ENCODE measurements at regions not wholly inside any gene's neighbourhood (a gene's known extent, or its start where the extent isn't known, plus 50 kb on each side); places are given as distances from the start of the nearest gene placed in this dataset.

DNA sequence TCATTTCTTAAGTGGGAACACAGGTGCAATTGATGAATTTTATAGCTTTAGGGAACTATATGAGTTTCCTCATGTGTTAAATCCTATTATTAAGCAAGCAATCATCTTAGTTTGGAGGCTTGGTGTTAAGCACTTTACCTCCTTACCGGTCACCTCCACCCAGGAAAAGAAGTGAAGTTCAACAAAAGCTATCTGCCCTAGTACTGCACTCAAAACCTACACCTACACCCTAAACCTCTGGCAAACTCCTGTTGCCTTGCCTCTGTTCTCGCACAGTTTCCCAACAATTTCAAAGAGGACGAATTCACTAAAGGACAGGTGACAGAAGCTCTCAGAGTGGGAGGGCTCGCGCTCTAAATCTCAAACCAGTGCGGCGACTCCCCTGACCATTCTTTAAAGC lies 85.7 kb upstream of the TENT5D start:
- Histone ChIP-seq H3K9me3 (ENCODE audit: control insufficient read depth in 4 of 4, insufficient read depth in 3 of 4, low read length in 3 of 4) (no peaks in the 10 kb centered on the region), H3K9ac (ENCODE audit: insufficient read depth in 1 of 2, low read length in 2 of 2) (no peak overlapping the region), H3K4me3 (peak overlapping the region; percentile 38), H3K36me3 (ENCODE audit: control insufficient read depth in 4 of 4, insufficient read depth in 4 of 4, low read length in 4 of 4) (no peaks in the 10 kb centered on the region), H3K27me3 (ENCODE audit: control insufficient read depth in 3 of 3, insufficient read depth in 3 of 3, low read length in 2 of 3) (no peaks in the 10 kb centered on the region), H3K4me1 (ENCODE audit: control insufficient read depth in 5 of 5, insufficient read depth in 5 of 5, low read length in 5 of 5) (no peaks in the 10 kb centered on the region), H3K27ac (ENCODE audit: low read depth in 1 of 2, low read length in 1 of 2) (no peak overlapping the region)
- ATAC-seq (ENCODE audit: insufficient read depth, low FRiP score) (no peak), DNase-seq (no peak)
- WGBS, 2 donors, result 27 to 51% methylated on average over 7 of the region's 7 CpGs
- TF ChIP-seq, protein P1, sequence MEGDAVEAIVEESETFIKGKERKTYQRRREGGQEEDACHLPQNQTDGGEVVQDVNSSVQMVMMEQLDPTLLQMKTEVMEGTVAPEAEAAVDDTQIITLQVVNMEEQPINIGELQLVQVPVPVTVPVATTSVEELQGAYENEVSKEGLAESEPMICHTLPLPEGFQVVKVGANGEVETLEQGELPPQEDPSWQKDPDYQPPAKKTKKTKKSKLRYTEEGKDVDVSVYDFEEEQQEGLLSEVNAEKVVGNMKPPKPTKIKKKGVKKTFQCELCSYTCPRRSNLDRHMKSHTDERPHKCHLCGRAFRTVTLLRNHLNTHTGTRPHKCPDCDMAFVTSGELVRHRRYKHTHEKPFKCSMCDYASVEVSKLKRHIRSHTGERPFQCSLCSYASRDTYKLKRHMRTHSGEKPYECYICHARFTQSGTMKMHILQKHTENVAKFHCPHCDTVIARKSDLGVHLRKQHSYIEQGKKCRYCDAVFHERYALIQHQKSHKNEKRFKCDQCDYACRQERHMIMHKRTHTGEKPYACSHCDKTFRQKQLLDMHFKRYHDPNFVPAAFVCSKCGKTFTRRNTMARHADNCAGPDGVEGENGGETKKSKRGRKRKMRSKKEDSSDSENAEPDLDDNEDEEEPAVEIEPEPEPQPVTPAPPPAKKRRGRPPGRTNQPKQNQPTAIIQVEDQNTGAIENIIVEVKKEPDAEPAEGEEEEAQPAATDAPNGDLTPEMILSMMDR (IDR thresholded peaks at IDR 0.05; ENCODE audit: control extremely low read depth, extremely low read depth), result no peak

DNA sequence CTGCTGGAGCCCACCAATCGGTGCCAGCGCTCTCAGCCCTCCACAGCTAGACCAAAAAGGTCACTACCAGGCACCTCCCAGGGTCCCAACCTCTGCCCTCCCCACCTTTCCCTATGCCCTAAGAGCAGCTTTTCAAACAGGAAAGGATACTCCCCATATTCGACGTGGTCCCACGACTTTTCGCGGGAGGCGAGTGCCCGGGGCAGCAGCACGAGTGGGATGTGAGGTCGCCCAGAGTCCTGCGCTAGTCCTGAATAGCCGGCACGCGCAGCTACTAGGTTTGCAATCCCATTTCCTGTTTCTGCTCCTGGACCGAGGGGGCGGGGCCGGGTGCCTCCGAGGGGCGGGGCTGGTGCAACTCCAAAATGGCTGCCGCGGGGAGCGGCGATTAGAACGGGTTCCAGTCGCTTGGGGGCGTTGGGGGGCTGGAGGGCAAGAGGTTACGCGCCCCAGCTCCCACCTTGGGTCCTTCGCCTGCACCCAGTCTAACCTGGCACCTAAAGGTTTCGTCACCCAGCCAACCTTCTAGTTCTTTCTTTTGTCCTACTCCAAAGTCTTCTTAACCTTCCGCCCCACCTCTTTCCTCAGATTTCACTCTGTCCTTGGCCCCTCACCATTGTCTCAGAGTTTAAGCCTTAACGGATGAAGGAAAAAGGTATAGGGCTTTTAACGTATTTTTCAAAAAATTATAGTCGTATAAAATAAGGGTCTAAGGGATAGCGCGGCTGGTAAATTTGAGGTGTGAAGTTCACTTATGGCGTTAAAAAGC lies 85.0 kb upstream of the TENT5D start:
- Histone ChIP-seq H3K9ac (ENCODE audit: insufficient read depth in 1 of 2, low read length in 2 of 2) (no peak overlapping the region), H3K4me1 (ENCODE audit: control insufficient read depth in 5 of 5, insufficient read depth in 5 of 5, low read length in 5 of 5) (no peaks in the 10 kb centered on the region), H3K9me3 (ENCODE audit: control insufficient read depth in 4 of 4, insufficient read depth in 3 of 4, low read length in 3 of 4) (no peaks in the 10 kb centered on the region), H3K27ac (ENCODE audit: low read depth in 1 of 2, low read length in 1 of 2) (peak overlapping the region in 1 of 2 donors; percentile 21), H3K36me3 (ENCODE audit: control insufficient read depth in 4 of 4, insufficient read depth in 4 of 4, low read length in 4 of 4) (no peaks in the 10 kb centered on the region), H3K4me3 (peak overlapping the region; percentile 38), H3K27me3 (ENCODE audit: control insufficient read depth in 3 of 3, insufficient read depth in 3 of 3, low read length in 2 of 3) (no peaks in the 10 kb centered on the region)
- 25 to 44% methylated on average over 34 to 38 of the region's 38 CpGs for WGBS, 2 donors
- TF ChIP-seq, protein P1 (IDR thresholded peaks at IDR 0.05; ENCODE audit: control extremely low read depth, extremely low read depth), result no peak
- ATAC-seq (ENCODE audit: insufficient read depth, low FRiP score), result peak; percentile 53
- peak; percentile 4 to 51 (median 15) for DNase-seq

DNA sequence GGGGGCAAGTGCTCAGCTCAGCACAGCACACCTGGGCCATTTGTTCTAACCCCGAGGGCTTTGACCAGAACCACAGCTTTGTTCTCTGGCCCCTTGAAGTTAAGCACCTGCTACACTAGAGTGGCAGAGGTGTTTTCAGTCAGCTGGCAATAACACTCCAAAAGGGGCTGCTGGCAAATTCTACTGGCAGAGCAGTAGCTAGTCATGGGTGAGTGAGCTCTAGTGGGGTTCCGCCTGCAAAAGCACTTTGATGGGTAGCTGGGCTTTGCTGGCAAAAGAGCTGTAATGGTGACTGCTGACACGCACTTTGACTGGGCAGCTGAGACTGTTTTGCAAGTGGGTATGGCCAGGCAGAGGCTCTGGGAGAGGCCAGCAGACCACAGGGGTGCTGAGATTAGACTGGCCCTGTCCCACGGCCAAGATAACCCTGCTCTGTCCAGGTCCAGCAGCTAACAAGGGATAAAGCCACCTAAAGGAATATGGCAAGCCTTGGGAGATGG lies 65.2 kb upstream of the TENT5D start:
- ATAC-seq (ENCODE audit: insufficient read depth, low FRiP score), result no peak
- Histone ChIP-seq H3K9me3 (ENCODE audit: control insufficient read depth in 4 of 4, insufficient read depth in 3 of 4, low read length in 3 of 4) (no peaks in the 10 kb centered on the region), H3K4me3 (no peak overlapping the region), H3K36me3 (ENCODE audit: control insufficient read depth in 4 of 4, insufficient read depth in 4 of 4, low read length in 4 of 4) (no peaks in the 10 kb centered on the region), H3K9ac (ENCODE audit: insufficient read depth in 1 of 2, low read length in 2 of 2) (no peak overlapping the region), H3K27ac (ENCODE audit: low read depth in 1 of 2, low read length in 1 of 2) (no peak overlapping the region), H3K4me1 (ENCODE audit: control insufficient read depth in 5 of 5, insufficient read depth in 5 of 5, low read length in 5 of 5) (no peaks in the 10 kb centered on the region), H3K27me3 (ENCODE audit: control insufficient read depth in 3 of 3, insufficient read depth in 3 of 3, low read length in 2 of 3) (no peaks in the 10 kb centered on the region)
- DNase-seq, result no peak
- 57 to 69% methylated on average over 4 of the region's 4 CpGs for WGBS, 2 donors
- TF ChIP-seq, protein P1 (IDR thresholded peaks at IDR 0.05; ENCODE audit: control extremely low read depth, extremely low read depth), result no peak

All from lung (tissue), 11 donors.